ENCODE measurements at regions not wholly inside any gene's neighbourhood (a gene's known extent, or its start where the extent isn't known, plus 50 kb on each side); places are given as distances from the start of the nearest gene placed in this dataset.
A peak's percentile ranks its signal among the peaks of the same experiment; 100 is the strongest.

DNA sequence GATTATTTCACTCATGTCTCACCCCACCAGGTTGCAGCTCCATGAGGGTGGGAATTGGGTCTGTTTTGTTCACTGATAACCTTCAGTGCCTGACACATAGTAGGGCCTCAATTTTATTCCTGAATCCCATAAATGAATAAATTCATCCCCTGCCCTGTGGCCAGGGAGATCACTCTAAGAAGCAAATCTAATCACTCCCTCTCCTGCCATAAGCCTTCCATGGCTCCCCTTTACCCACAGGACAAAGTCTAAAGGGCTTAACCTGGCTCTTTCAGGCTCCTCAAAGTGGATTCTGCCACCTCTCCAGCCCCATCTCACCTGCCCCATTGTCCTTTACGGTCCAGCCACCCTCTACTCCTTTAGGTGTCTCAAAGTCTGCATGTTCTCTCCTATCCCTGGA, 141.8 kb upstream of the PTPN1 start:
- no peak overlapping the region for H3K4me3 ChIP-seq (ENCODE audit: low read depth, low read length)
- TF ChIP-seq, protein P1, sequence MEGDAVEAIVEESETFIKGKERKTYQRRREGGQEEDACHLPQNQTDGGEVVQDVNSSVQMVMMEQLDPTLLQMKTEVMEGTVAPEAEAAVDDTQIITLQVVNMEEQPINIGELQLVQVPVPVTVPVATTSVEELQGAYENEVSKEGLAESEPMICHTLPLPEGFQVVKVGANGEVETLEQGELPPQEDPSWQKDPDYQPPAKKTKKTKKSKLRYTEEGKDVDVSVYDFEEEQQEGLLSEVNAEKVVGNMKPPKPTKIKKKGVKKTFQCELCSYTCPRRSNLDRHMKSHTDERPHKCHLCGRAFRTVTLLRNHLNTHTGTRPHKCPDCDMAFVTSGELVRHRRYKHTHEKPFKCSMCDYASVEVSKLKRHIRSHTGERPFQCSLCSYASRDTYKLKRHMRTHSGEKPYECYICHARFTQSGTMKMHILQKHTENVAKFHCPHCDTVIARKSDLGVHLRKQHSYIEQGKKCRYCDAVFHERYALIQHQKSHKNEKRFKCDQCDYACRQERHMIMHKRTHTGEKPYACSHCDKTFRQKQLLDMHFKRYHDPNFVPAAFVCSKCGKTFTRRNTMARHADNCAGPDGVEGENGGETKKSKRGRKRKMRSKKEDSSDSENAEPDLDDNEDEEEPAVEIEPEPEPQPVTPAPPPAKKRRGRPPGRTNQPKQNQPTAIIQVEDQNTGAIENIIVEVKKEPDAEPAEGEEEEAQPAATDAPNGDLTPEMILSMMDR (IDR thresholded peaks at IDR 0.05; ENCODE audit: low read depth, low read length) = no peak
- DNase-seq (ENCODE audit: low read depth, low spot score) = no peak
- in situ Hi-C loops (cut with HindIII; ENCODE audit: low sequenced_read_pairs) = no loop called here

DNA sequence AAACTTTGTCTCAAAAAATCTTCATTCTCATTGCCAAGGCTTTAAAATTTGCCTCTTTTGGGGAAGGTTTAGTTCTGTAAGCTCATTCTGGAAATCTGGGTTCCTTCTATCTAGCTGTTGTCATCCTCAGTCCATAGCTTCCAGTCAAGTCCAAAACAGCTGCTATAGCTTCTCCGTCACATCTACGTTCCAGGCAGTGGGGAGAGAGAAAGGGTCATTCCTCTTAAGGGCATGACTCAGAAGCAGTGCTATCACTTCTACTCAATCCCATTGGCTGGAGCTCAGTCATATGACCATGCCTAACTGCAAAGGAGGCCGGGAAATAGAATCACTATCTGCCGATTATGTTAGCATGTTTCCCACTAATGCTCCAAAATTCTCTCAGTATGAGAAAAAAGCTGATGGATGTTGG, 141.4 kb upstream of the PTPN1 start:
- H3K4me3 ChIP-seq (ENCODE audit: low read depth, low read length) = no peak overlapping the region
- no peak for DNase-seq (ENCODE audit: low read depth, low spot score)
- TF ChIP-seq, protein P1 (IDR thresholded peaks at IDR 0.05; ENCODE audit: low read depth, low read length) = no peak
- in situ Hi-C loops (cut with HindIII; ENCODE audit: low sequenced_read_pairs) = no loop called here

DNA sequence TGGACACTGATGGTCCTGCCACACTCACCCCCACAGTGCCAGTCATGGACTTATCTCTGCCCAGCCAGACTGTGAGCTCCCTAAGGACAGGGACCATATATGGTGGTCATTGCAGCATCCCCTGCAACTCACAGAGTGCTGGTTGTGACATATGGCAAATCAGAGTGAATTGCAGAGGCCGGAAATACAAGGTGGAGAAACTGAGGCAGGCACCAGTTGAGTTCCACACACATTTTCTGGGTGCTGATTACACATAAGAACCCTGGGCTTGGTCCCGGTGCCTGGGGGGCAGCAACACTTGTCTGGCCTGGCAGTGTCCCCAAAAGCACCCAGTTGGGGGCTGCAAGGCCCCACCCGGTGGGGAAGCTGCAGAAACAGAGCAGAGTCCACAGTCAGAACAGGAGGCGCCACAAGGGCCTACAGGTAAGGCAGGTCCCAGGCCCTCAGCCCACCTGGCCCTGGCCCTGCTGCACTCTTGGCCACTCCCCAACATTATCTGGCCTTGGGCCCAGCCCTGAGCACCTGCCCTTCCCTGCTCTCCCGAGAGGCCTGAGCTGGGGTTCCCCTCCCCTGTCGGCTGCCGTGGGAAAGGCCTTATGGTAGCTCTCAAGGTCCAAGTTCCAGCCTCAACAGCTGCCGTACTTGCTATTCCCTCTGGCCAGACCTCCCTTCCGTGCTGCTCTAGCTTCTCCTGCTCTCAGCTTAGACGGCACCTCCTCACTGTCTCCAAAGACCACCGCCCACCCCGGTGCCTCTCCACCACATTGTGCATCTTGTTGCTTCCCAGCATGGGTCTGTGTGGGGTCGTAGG, 140.8 kb upstream of the PTPN1 start:
- DNase-seq (ENCODE audit: low read depth, low spot score) = no peak
- in situ Hi-C loops (cut with HindIII; ENCODE audit: low sequenced_read_pairs) = no loop called here
- no peak overlapping the region for H3K4me3 ChIP-seq (ENCODE audit: low read depth, low read length)
- TF ChIP-seq, protein P1 (IDR thresholded peaks at IDR 0.05; ENCODE audit: low read depth, low read length) = no peak

DNA sequence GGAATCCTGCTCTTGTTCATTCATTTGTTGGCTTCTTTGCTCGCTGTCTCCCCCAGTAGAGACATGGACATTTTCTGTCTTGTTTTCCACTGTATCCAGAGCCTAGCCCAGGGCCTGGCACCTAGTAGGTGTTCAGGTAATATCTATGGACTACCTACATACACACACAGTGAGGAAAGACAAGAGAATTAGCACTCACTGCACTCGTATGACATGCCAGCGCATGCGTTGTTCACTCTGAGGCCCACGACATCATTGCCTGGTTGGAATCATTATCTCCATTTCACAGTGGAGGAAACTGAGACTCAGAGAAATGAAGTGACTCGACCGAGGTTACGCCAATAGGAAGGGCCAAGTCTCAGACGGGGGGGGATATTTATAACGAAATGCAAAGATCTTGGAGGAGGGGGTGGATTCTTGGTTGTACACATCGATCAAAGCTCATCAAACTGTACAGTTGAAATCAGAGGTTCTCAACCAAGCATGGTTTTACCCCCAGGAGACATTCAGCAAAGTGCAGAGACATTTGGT, 140.1 kb upstream of the PTPN1 start:
- DNase-seq (ENCODE audit: low read depth, low spot score) = no peak
- no peak overlapping the region for H3K4me3 ChIP-seq (ENCODE audit: low read depth, low read length)
- TF ChIP-seq, protein P1 (IDR thresholded peaks at IDR 0.05; ENCODE audit: low read depth, low read length) = no peak
- in situ Hi-C loops (cut with HindIII; ENCODE audit: low sequenced_read_pairs) = no loop called here

DNA sequence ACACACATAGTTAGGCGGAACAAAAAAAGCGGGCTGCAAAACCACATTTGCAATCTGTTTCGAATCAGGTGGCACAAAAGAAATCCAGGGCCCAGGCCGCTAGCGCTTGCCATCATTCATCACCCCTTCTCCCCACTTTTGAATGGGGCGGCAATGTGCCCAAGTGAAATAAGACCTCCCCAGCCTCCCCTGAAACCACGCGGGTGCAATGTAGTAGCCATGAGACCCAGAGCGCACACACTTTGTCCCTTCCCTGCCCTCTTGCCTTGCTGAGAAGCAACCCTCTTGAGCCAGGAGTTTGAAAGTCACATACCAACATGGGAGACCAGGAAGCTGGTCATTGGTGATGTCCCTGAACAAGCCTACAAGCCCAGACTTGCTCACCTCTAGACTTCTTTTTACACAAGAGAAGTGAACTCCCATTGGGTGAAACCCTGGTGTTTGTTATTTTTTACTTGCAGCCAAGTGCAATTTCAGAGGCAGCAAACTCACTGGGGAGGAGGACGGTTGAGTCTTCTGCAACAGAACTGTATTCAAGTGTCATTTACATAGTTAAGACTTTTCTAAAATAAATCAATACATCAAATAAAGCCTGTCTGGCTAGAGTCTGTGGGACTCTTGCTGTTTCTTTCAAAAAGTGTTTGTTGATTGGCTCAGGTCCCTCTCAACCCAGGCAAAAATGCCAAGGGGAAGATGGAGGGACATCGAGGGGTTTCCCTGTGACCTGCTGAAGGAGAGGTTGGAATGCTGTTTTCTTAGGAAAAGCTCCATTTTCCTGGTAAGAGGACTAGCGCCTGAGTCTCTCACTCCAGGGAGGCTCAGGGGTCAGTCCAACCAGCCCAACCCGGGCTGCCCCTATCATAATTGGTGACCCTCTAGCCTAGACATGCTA, 138.1 kb upstream of the PTPN1 start:
- in situ Hi-C loops (cut with HindIII; ENCODE audit: low sequenced_read_pairs) = no loop called here

DNA sequence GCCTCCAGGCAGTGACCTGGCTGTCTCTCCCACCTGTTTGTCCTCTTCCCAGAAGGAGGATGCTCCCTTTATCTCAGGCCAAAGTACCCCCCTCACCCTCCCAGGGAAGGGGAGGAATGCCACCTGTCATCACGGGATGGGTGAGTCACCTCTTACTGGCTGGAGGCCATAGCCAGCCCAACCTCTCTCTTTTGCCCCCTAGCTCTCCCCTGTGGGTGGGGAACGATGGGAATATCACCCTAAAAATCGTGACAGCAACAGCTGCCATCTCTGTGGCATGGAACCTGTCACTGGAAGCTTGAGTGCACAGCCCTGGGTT, 137.5 kb upstream of the PTPN1 start:
- no peak overlapping the region for H3K4me3 ChIP-seq (ENCODE audit: low read depth, low read length)
- TF ChIP-seq, protein P1 (IDR thresholded peaks at IDR 0.05; ENCODE audit: low read depth, low read length) = no peak
- in situ Hi-C loops (cut with HindIII; ENCODE audit: low sequenced_read_pairs) = no loop called here
- DNase-seq (ENCODE audit: low read depth, low spot score) = no peak

More for the DNA sequence above, 138.1 kb upstream of the PTPN1 start:
- peak; percentile 16 for DNase-seq (ENCODE audit: low read depth, low spot score)
- no peak overlapping the region for H3K4me3 ChIP-seq (ENCODE audit: low read depth, low read length)
- TF ChIP-seq, protein P1 (IDR thresholded peaks at IDR 0.05; ENCODE audit: low read depth, low read length) = no peak

Measured in astrocyte of the spinal cord (primary cell).